ENCODE measurements at regions not wholly inside any gene's neighbourhood (a gene's known extent, or its start where the extent isn't known, plus 50 kb on each side); places are given as distances from the start of the nearest gene placed in this dataset.

- no peak for TF ChIP-seq CTCF (IDR thresholded peaks at IDR 0.05; ENCODE audit: low read depth, low read length, missing input control)
- no peak for TF ChIP-seq ATF3 (IDR thresholded peaks at IDR 0.05)
- no peak for TF ChIP-seq GABPA (IDR thresholded peaks at IDR 0.05 in 1 of 2, conservative IDR thresholded peaks at IDR 0.05 in 1 of 2)
- no peak for TF ChIP-seq RAD21 (IDR thresholded peaks at IDR 0.05)
- no peak for TF ChIP-seq NR2F2 (IDR thresholded peaks at IDR 0.05)
- TF ChIP-seq FOXA1 (IDR thresholded peaks at IDR 0.05) = no peak
Observed at GRCh38 chr4:16418814-16419213, 192.5 kb upstream of the TAPT1 start (continued).

GRCh38 chr4:16417198-16417597 lies 190.9 kb upstream of the TAPT1 start:
- no peaks in the 10 kb centered on the region for H3K27me3 ChIP-seq (ENCODE audit: control insufficient read depth in 4 of 4, insufficient read depth in 4 of 4, low read length in 3 of 4)
- no peak for DNase-seq (ENCODE audit: low spot score)
- peaks cover 0 to 5% (median 4%) of the 10 kb centered on the region in 4 donors for H3K9me3 ChIP-seq (ENCODE audit: control insufficient read depth in 4 of 4, low read length in 3 of 4)
- H3K36me3 ChIP-seq (ENCODE audit: control insufficient read depth in 4 of 4, insufficient read depth in 3 of 4, low read depth in 1 of 4, low read length in 3 of 4) = no peaks in the 10 kb centered on the region
- H3K9ac ChIP-seq (ENCODE audit: low read depth in 1 of 2, low read length in 2 of 2) = no peak overlapping the region
- H3K27ac ChIP-seq (ENCODE audit: low read depth in 1 of 2, low read length in 2 of 2) = no peak overlapping the region
- H3K4me1 ChIP-seq (ENCODE audit: control insufficient read depth in 4 of 4, insufficient read depth in 4 of 4, low read length in 3 of 4) = no peaks in the 10 kb centered on the region
- H3K4me3 ChIP-seq (ENCODE audit: low read depth in 1 of 3, low read length in 3 of 3) = no peak overlapping the region
- 70% methylated on average over 4 of the region's 4 CpGs for WGBS
- TF ChIP-seq NR2F2 (IDR thresholded peaks at IDR 0.05) = no peak
- TF ChIP-seq FOXA2 (IDR thresholded peaks at IDR 0.05) = no peak
- no peak for TF ChIP-seq EGR1 (IDR thresholded peaks at IDR 0.05; ENCODE audit: low read depth in 2 of 2)
- no peak for TF ChIP-seq SP1 (IDR thresholded peaks at IDR 0.05)

GRCh38 chr4:16416601-16417000 lies 190.3 kb upstream of the TAPT1 start:
- Histone ChIP-seq H3K9ac (ENCODE audit: low read depth in 1 of 2, low read length in 2 of 2) (no peak overlapping the region), H3K36me3 (ENCODE audit: control insufficient read depth in 4 of 4, insufficient read depth in 3 of 4, low read depth in 1 of 4, low read length in 3 of 4) (no peaks in the 10 kb centered on the region), H3K4me1 (ENCODE audit: control insufficient read depth in 4 of 4, insufficient read depth in 4 of 4, low read length in 3 of 4) (no peaks in the 10 kb centered on the region), H3K27ac (ENCODE audit: low read depth in 1 of 2, low read length in 2 of 2) (no peak overlapping the region), H3K27me3 (ENCODE audit: control insufficient read depth in 4 of 4, insufficient read depth in 4 of 4, low read length in 3 of 4) (no peaks in the 10 kb centered on the region), H3K9me3 (ENCODE audit: control insufficient read depth in 4 of 4, low read length in 3 of 4) (peaks cover 0 to 5% (median 4%) of the 10 kb centered on the region in 4 donors), H3K4me3 (ENCODE audit: low read depth in 1 of 3, low read length in 3 of 3) (no peak overlapping the region)
- DNase-seq (ENCODE audit: low spot score) = no peak
- TF ChIP-seq ATF3 (IDR thresholded peaks at IDR 0.05) (no peak), ZBTB33 (IDR thresholded peaks at IDR 0.05) (no peak), JUND (IDR thresholded peaks at IDR 0.05) (no peak), TAF1 (conservative IDR thresholded peaks at IDR 0.05) (no peak), FOXA1 (IDR thresholded peaks at IDR 0.05) (no peak), FOXA2 (IDR thresholded peaks at IDR 0.05) (no peak), HNF4A (conservative IDR thresholded peaks at IDR 0.05) (no peak), NR2F2 (IDR thresholded peaks at IDR 0.05) (no peak), RXRA (IDR thresholded peaks at IDR 0.05) (no peak), RAD21 (IDR thresholded peaks at IDR 0.05) (no peak), EGR1 (IDR thresholded peaks at IDR 0.05; ENCODE audit: low read depth in 2 of 2) (no peak), SP1 (IDR thresholded peaks at IDR 0.05) (no peak), CTCF (IDR thresholded peaks at IDR 0.05; ENCODE audit: low read depth, low read length, missing input control) (no peak), YY1 (IDR thresholded peaks at IDR 0.05) (no peak), REST (IDR thresholded peaks at IDR 0.05) (no peak), MAX (IDR thresholded peaks at IDR 0.05) (no peak), GABPA (IDR thresholded peaks at IDR 0.05 in 1 of 2, conservative IDR thresholded peaks at IDR 0.05 in 1 of 2) (no peak)
